Keratinocyte (primary cell): ENCODE measurements at regions not wholly inside any gene's neighbourhood (a gene's known extent, or its start where the extent isn't known, plus 50 kb on each side); places are given as distances from the start of the nearest gene placed in this dataset.

Experiments
- EZH2 ChIP-seq: IDR thresholded peaks from one replicate; pipeline ENCODE4 v1.6.1; 2012; ENCODE audit warnings: inconsistent platforms, mild to moderate bottlenecking, low read length, moderate library complexity
- TF ChIP-seq, protein P1 (sequence below), 3 experiments: IDR thresholded peaks in 1 of 3; conservative IDR thresholded peaks in 1 of 3; optimal IDR thresholded peaks in 1 of 3; 2 replicates in 2 of 3; 3 replicates in 1 of 3; pipeline versions ENCODE3 to v1.5.1; 2011; ENCODE audit warnings: low read length in 3 of 3, mild to moderate bottlenecking in 3 of 3, moderate library complexity in 2 of 3, control low read depth in 1 of 3, inconsistent platforms in 1 of 3; ENCODE audit not compliant: insufficient read depth in 2 of 3; ENCODE audit errors: extremely low read depth in 1 of 3

DNA sequence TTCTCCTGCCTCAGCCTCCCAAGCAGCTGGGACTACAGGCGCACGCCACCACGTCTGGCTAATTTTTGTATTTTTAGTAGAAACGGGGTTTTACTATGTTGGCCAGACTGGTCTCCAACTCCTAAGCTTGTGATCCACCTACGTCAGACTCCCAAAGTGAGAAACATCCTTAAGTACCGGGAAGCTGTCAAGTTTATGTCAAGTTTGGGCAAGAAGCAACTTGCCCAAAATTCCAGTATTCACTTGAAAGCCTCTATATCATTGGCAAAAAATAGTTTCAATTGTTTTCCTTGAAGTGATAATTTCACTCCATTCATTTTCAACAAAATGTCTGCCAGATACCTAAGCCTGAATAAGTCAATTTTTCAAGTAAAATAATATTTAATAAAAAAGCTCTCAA is 370.0 kb downstream of the FBXO8 start:
- TF ChIP-seq, protein P1, sequence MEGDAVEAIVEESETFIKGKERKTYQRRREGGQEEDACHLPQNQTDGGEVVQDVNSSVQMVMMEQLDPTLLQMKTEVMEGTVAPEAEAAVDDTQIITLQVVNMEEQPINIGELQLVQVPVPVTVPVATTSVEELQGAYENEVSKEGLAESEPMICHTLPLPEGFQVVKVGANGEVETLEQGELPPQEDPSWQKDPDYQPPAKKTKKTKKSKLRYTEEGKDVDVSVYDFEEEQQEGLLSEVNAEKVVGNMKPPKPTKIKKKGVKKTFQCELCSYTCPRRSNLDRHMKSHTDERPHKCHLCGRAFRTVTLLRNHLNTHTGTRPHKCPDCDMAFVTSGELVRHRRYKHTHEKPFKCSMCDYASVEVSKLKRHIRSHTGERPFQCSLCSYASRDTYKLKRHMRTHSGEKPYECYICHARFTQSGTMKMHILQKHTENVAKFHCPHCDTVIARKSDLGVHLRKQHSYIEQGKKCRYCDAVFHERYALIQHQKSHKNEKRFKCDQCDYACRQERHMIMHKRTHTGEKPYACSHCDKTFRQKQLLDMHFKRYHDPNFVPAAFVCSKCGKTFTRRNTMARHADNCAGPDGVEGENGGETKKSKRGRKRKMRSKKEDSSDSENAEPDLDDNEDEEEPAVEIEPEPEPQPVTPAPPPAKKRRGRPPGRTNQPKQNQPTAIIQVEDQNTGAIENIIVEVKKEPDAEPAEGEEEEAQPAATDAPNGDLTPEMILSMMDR (optimal IDR thresholded peaks at IDR 0.05 in 1 of 3, IDR thresholded peaks at IDR 0.05 in 1 of 3, conservative IDR thresholded peaks at IDR 0.05 in 1 of 3; ENCODE audit: extremely low read depth in 1 of 3, insufficient read depth in 2 of 3, low read length in 3 of 3) = no peak
- no peak for TF ChIP-seq EZH2
